DMS153 (cell line): ENCODE measurements at regions not wholly inside any gene's neighbourhood (a gene's known extent, or its start where the extent isn't known, plus 50 kb on each side); places are given as distances from the start of the nearest gene placed in this dataset.

Experiments
- DNase-seq: peaks from one replicate; lab custom pipeline; 2025; lab: John Stamatoyannopoulos, UW

GRCh38 chr1:244157731-244158438 lies 106.8 kb downstream of the ZBTB18 start:
- no peak for DNase-seq

DNA sequence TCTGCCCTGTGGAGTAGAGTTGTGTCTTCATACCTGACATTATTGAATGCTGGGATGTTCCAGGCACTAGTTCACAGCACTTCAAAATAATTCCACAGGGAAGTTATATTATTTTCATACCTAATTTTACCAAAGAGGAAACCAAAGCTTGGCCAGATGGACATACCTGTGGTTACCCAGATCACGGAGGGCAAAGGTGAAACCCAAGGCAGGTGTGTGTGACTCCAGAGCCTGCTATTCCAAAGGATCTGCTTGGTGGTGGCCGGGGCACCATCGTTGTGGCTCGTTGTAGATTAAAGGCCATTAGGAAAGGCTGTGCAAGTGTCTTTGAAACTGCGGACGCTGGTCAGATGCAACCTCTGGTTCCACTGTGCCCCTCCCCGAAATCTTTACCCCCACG lies 108.6 kb downstream of the ZBTB18 start:
- no peak for DNase-seq

DNA sequence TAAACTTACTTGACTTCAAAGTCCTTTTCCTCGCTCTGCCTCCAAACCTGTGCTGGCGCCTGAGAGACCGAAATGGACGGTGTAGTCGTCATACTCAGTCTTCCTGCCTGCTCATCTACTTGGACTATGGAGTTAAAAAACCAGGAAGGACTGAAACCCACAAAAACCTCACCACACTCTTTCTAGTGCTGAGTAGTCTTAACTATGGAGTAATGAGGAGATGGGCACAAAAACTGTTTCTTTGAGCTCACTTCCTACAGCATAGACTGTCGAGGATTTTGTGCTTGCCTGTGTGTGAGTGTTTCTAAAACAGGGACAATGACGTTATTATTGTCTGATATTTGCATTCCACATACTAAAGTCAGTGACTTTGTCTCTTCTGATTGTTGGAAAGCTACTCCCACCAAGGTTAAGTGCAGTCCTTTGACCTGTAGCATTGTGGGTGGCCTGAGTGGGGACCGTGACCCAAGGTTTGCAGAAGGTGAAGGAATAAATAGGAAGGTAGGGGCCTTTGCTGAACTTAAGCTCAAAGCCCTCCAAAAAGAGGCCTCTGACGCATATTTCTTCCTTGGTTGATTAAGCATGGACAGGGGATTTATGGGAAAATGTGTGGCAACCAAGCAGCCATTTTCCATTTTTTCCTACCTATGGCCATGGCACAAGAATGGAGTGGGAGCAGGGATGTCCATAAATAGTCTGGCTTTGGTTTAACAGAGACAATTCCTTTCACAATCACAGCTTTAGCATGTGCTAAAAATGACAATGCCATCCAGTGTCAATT lies 109.6 kb downstream of the ZBTB18 start:
- DNase-seq = no peak

GRCh38 chr1:244161236-244161510 lies 110.1 kb downstream of the ZBTB18 start:
- DNase-seq = no peak

GRCh38 chr1:244162786-244163530 lies 111.9 kb downstream of the ZBTB18 start:
- no peak for DNase-seq

GRCh38 chr1:244163861-244164510 lies 112.9 kb downstream of the ZBTB18 start:
- no peak for DNase-seq

GRCh38 chr1:244164511-244164890 lies 113.4 kb downstream of the ZBTB18 start:
- DNase-seq = no peak

DNA sequence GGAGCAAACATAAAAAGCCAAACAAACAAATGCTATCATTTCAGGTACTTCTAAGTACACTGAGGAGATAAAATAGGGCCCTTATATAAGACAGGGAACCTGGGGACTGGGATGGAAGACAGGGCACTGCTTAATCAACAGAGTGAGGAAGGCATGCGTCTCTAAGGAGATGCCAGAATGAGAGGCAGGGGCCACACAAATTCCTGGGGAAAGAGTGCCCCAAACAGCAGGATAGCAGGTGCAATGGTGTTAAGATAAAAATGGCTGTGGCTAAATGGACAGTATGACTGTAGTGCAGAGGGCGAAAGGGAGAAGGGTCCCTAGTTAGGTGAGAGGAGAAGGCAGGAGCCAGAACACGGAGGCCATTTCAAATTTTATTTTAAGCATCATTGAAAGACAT lies 113.9 kb downstream of the ZBTB18 start:
- no peak for DNase-seq

DNA sequence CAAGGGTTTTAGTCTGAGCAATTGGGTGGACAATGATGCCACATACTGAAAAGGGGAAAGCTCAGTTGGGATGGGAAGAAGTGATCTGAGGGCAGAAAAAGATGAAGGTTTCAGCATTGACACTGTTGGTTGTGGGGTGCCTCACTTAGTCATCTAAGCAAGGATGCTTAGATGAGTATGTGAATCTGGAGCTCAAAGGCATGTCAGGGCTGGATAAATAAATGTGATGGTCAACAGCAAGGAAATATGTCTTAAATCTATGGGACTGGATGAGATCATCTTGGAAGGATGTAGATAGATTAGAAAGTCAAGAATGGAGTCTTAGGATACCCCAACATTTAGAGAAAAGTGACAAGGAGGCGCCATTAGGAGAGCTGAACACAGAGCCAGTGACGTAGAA lies 114.6 kb downstream of the ZBTB18 start:
- DNase-seq = no peak

DNA sequence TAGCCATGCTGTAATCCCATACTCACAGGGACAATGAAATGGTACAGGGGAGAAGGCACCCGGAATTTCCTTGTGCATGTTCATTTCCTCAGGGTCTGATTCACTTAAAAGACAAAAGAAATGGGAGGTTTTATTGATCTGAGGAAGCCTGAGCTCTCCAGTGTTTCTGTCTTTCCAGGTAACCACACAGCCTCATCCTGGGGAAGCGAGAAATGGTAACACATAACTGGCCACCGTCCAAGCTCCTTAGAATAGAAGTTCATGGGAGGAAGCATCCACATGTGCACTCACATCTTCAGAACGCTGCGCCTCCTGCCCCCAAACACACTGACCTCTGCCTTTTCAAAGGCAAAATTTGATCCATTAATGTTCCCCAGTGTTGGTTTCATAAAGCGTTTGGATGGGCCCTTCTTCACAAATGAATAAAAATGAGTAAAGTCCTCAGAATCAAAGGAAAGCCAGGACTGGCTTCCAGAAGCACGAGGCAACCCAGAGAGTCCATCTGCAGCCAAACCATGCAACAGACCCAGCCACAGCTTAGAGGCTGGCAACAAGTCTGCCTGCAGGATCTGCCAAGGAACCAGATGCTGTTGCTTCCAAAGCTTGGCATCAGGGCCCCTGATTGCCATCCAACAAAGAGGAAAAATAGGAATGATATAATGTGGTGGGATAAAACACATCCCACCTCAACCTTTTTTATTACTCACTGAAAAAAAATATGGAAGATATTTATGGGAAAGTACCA lies 120.3 kb downstream of the ZBTB18 start:
- no peak for DNase-seq

GRCh38 chr1:244173240-244173639 lies 122.2 kb downstream of the ZBTB18 start:
- no peak for DNase-seq

GRCh38 chr1:244173769-244174168 lies 122.7 kb downstream of the ZBTB18 start:
- no peak for DNase-seq

DNA sequence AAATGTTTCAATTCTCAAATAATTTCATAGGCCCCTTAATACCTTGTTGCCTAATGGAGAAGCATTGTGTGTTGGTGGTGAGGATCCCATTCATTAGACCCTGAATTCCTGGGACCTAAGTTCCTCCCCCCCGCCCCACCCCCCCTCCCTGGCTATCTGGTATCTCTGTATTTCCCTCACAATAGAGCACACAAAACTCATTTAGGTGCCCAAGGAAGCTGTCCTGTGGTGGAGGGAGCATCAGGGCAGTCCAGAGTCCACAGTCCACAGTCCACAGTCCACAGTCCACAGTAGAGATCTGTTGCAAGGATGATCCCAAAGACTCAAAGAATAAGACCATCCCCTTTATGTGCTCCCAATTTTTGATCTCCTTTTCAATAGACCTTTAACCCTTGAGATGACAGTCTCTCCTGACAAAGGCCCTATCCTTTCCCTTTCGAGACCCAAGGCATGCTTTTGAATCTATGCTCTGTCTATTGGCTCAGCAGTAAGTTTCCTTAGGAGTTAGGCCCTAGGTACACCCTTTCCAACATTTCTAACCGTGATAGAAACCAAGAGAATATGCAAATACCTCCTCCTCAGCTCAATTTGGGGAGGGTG lies 123.9 kb downstream of the ZBTB18 start:
- DNase-seq = no peak

DNA sequence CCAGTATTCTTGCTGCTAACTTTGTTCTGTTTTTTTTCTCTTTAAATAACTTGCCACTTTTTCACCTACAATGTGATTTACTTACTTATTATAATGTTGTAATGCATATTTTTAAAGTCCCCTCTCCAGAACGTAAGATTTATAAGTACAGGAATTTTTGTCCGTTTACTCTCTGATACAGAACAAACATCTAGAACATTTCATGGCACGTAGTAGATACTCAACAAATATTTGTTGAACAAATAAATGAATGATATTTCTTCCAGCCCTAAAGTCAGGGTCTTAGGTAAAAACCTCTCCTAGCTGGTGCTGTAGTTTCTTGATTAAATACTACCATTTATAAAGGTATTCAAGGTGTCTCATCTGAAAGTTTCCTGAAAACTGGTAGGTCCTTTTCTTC lies 125.1 kb downstream of the ZBTB18 start:
- DNase-seq = no peak

GRCh38 chr1:244180256-244180655 lies 129.2 kb downstream of the ZBTB18 start:
- DNase-seq = no peak

DNA sequence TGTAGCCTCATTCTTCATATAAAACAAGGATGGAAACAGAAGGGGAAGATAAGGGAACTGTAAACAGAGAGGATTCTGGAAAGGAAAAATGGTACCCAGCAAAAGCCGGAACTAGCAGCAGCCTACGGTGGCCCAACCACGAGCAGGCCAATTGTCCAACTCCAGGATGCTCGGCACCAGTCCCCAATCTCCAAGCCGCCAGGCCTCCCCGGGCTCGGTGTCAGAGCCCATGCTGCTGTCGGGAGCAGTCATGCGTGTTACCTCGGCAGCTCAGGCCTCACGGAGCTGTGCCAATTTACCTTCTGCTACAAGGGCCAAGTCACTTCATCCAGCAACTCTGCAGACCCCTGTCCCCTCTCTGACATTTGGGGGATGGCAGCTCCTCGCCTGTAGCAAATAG lies 130.8 kb downstream of the ZBTB18 start:
- no peak for DNase-seq

DNA sequence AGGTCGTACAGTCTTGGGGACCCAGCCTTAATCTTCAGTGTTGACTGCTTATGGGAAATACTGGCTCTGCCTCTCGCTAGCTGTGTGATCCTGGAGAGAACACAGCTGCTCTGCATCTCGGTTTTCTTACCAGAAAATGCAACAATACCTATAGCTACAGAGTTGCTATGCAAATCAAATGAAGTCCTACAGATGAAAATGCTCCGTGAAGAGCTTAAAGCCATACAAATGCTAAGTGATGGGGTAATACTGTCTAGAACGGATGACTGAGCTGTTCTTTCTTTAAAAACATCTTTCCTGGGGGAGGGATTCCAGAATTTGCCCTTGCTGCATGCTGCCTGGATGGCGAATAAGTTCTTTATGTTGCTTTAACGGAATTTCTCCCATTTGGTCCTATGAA lies 132.0 kb downstream of the ZBTB18 start:
- DNase-seq = no peak

DNA sequence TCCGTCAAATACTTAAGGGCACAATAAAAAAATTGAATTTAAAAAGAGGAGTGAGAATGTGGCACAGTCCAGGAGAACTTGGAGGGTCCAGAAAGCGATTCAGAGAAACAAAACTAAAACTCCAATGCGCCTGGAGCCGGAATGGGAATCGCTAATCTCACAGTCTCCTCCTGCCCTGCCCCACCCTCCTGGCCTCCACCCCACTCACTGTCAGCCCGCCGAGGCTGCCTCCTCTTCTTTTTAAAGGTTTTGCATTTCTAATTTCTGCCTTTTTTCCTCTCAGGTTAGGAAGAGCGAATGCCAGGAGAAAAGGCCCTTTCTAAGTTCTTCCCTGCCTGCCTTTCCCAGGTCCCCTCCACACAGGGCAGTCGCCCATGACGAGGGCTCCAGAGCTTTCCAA lies 135.3 kb downstream of the ZBTB18 start:
- DNase-seq = no peak

GRCh38 chr1:244187310-244187709 lies 136.2 kb downstream of the ZBTB18 start:
- no peak for DNase-seq

DNA sequence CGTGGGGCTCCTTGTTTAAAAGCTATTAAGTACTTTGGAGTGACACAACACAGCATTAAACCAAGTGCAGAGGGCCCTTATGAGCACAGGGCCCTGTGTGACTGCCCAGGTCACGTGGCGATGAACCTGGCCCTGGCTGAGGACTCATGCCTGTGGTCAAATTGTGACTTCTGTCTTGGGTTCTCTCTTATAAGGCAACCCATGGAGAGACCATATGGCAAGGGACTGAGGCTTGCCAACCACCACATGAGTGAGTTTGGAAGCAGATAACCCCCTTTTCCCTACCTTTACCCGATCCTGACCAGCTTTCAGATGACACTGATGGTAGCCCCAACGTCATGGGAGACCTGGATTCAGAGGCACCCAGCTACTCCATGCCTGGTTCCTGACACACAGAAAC lies 140.5 kb downstream of the ZBTB18 start:
- no peak for DNase-seq

GRCh38 chr1:244192325-244192724 lies 141.2 kb downstream of the ZBTB18 start:
- no peak for DNase-seq
